ENCODE measurements at regions not wholly inside any gene's neighbourhood (a gene's known extent, or its start where the extent isn't known, plus 50 kb on each side); places are given as distances from the start of the nearest gene placed in this dataset.

- DNase-seq (ENCODE audit: low read depth) = no peak
These were observed 60.6 kb upstream of the CD34 start for GRCh38 chr1:207971331-207972219.

DNA sequence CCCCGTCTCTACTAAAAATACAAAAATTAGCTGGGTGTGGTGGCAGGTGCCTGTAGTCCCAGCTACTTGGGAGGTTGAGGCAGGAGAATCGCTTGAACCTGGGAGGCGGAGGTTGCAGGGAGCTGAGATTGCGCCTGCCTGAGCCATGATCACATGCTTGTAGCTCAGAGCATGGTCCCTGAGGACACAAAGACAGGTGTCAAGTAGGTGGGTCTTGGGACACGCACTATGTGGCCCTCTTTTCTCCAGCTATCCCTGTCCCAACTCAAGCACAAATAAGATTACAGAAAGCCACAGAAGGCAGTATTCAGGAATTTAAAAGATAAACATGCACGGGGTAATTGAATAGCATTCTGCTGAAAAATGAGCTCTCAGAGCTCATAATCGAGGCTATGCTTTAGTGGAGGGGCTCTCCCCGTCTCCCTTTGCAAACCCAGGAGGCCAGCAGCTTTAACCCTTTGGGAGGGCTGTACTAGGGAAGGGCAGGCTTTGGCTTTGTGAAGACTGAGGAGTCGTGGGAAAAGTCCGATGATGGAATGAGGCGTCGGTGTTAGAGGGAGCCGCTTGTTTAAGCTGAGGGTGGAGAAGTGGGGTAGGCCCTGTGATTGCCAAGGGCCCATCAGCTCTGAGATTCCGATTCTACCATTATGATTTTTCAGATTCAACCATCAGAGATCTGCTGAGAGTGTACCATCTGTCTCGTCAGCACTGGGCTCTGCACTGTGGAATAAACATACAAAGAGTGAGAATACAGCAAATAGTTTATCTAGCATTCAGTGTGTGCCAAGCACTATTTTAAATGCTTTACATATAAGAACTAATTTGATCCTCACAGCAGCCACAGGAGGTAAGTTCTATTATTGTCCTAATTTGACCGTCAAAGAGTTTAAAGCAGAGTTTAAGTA, 59.7 kb upstream of the CD34 start:
- no peak for DNase-seq (ENCODE audit: low read depth)

GRCh38 chr1:207969528-207969927, 58.6 kb upstream of the CD34 start:
- DNase-seq (ENCODE audit: low read depth) = no peak

- no peak for DNase-seq (ENCODE audit: low read depth)
These were observed 57.6 kb upstream of the CD34 start for GRCh38 chr1:207968521-207969009.

DNA sequence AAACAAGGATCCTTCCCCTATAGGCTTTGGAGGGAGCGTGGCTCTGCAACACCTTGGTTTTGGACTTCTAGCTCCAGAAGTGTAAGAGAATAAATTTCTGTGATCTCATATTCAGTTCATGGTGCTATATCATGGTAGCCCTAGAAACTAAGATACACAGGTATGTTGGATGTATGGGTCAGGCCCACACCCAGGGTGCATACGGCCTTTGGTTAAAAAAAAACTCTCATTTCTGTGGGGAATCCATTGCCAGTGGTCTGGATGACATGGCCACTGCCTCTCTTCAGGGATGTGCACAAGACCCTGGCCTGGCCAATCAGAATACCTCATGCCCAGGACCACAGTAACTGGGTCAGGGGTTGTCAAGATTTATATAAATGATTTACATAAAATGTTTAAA, 56.8 kb upstream of the CD34 start:
- no peak for DNase-seq (ENCODE audit: low read depth)

DNA sequence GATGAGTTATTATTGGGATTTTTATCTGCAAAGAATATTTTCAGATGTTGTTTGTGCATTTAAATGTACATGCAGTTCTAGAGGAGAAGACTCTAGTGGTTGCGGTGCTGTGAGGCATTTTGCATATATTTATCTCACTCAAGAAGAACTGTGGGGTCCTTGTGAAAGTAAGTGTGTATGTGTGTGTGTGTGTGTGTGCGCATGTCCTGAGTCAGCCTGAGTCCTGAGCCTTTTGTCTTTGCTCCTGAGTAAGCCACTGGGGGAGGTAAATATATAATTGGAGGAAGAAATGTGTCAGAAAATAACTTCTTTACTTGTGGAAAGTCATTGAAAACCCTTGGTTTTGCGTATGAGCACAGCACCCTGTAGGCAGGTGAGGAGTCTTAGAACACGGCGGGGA, 55.6 kb upstream of the CD34 start:
- DNase-seq (ENCODE audit: low read depth) = no peak

- no peak for DNase-seq (ENCODE audit: low read depth)
These were observed 54.8 kb upstream of the CD34 start for GRCh38 chr1:207965392-207966387.

GRCh38 chr1:207964195-207964966, 53.5 kb upstream of the CD34 start:
- peak; percentile 39 for DNase-seq (ENCODE audit: low read depth)

DNA sequence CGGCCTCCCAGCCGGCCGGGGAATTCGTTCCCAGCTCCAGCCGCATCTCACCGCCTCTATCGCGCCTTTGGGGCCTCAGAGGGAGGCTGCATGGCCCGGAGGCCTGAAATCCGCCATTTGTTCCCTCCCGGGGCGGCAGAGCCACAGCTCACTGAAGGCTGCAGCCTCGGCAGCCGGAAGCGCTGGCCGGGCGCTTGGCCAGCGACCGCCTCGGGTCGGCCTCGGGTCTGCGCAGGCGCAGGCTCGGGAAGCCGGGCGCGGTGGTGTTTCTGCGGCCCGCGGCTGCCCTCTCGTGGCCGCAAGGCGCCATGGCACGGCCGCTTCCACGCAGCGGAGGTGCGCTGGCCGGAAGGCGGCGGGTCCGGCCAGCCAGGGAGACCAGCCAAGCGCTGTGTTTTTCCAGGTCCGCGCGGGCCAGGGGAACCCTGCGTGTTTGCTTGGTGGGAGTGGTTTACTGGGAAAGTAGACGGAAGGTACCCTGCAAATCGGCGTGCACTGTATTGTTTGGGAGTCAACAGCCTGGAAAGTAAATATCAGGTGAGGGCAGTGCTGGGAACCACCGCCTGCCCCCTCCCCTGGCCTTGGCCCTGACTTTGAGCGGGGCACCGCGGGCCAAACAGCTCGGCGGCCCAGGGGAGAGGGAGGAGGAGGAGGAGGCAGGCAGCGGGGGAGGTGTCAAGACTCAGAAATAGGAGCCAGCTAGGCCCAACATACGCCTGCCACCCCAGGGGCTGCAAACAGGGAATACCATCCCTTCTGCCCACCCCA, 52.7 kb upstream of the CD34 start:
- peak; percentile 79 for DNase-seq (ENCODE audit: low read depth)

GRCh38 chr1:207962716-207963426, 51.9 kb upstream of the CD34 start:
- peak; percentile 27 for DNase-seq (ENCODE audit: low read depth)
